HG03108 (cell line): ENCODE measurements at regions not wholly inside any gene's neighbourhood (a gene's known extent, or its start where the extent isn't known, plus 50 kb on each side); places are given as distances from the start of the nearest gene placed in this dataset.
"Not testable (repeated sequence)": the region's sequence is repeated elsewhere in the genome, so short reads cannot be mapped to it uniquely, and the experiment has no call there.

Source experiments
- ATAC-seq: cut with Tn5 transposase; IDR thresholded peaks from one replicate; pipeline ENCODE4 v1.9.1; 2021; ENCODE audit warnings: moderate library complexity; ENCODE audit not compliant: unreplicated experiment

- ATAC-seq = no peak
These were observed 134.6 kb upstream of the BOD1L1 start for GRCh38 chr4:13762130-13762529.

- no peak for ATAC-seq
These were observed 136.2 kb upstream of the BOD1L1 start for GRCh38 chr4:13763707-13764106.

GRCh38 chr4:13765539-13765938 is 138.0 kb upstream of the BOD1L1 start:
- no peak for ATAC-seq

GRCh38 chr4:13766761-13767540 is 139.4 kb upstream of the BOD1L1 start:
- no peak for ATAC-seq

- no peak for ATAC-seq
These were observed 149.8 kb upstream of the BOD1L1 start for GRCh38 chr4:13777341-13777740.

- ATAC-seq = no peak
These were observed 150.8 kb upstream of the BOD1L1 start for GRCh38 chr4:13778367-13778766.

- ATAC-seq = no peak
These were observed 154.7 kb upstream of the BOD1L1 start for GRCh38 chr4:13782231-13782630.

- ATAC-seq = no peak
These were observed 156.4 kb upstream of the BOD1L1 start for GRCh38 chr4:13783800-13784411.

- no peak for ATAC-seq
These were observed 165.6 kb upstream of the BOD1L1 start for GRCh38 chr4:13793020-13793710.

GRCh38 chr4:13794819-13795565 is 167.5 kb upstream of the BOD1L1 start:
- no peak for ATAC-seq

GRCh38 chr4:13797061-13797460 is 169.5 kb upstream of the BOD1L1 start:
- ATAC-seq = no peak

GRCh38 chr4:13815231-13815630 is 187.7 kb upstream of the BOD1L1 start:
- ATAC-seq = no peak

- ATAC-seq = no peak
These were observed 188.9 kb upstream of the BOD1L1 start for GRCh38 chr4:13816472-13816871.

GRCh38 chr4:13821522-13821921 is 194.0 kb upstream of the BOD1L1 start:
- no peak for ATAC-seq

- not testable (repeated sequence) for ATAC-seq
These were observed 198.3 kb upstream of the BOD1L1 start for GRCh38 chr4:13825822-13826221.

GRCh38 chr4:13829457-13829856 is 201.9 kb upstream of the BOD1L1 start:
- ATAC-seq = no peak

- no peak for ATAC-seq
These were observed 202.9 kb upstream of the BOD1L1 start for GRCh38 chr4:13830449-13830848.

- no peak for ATAC-seq
These were observed 205.8 kb upstream of the BOD1L1 start for GRCh38 chr4:13833171-13833804.

- no peak for ATAC-seq
These were observed 209.7 kb upstream of the BOD1L1 start for GRCh38 chr4:13836946-13837912.
